ENCODE measurements at regions not wholly inside any gene's neighbourhood (a gene's known extent, or its start where the extent isn't known, plus 50 kb on each side); places are given as distances from the start of the nearest gene placed in this dataset.

GRCh38 chr6:22124756-22125155, 172.1 kb downstream of the PRL start:
- DNase-seq: no peak
- intact Hi-C loops (cut with DNase I): no loop called here
- no peak for ATAC-seq
- Histone ChIP-seq H3K9me3 (peaks cover 0 to 22% (median 2%) of the 10 kb centered on the region in 12 donors), H3K27ac (no peak overlapping the region), H3K27me3 (no peaks in the 10 kb centered on the region), H3K4me3 (no peak overlapping the region), H3K4me1 (no peaks in the 10 kb centered on the region), H3K36me3 (no peaks in the 10 kb centered on the region)
- TF ChIP-seq POLR2A (IDR thresholded peaks at IDR 0.05) (no peak), CTCF (IDR thresholded peaks at IDR 0.05) (no peak)
- WGBS, 4 donors: 90 to 96% (median 93%) methylated on average over 2 of the region's 2 CpGs

- Histone ChIP-seq H3K4me3 (no peak overlapping the region), H3K9me3 (peaks cover 0 to 22% (median 2%) of the 10 kb centered on the region in 12 donors), H3K27ac (no peak overlapping the region), H3K36me3 (no peaks in the 10 kb centered on the region), H3K4me1 (no peaks in the 10 kb centered on the region), H3K27me3 (no peaks in the 10 kb centered on the region)
- DNase-seq: no peak
- ATAC-seq: no peak
- 96 to 100% (median 98%) methylated on average over 1 of the region's 1 CpG for WGBS, 4 donors
- TF ChIP-seq CTCF (IDR thresholded peaks at IDR 0.05): no peak
- TF ChIP-seq POLR2A (IDR thresholded peaks at IDR 0.05): no peak
- intact Hi-C loops (cut with DNase I): no loop called here
Observed at GRCh38 chr6:22126910-22127309, 169.9 kb downstream of the PRL start.

- Histone ChIP-seq H3K36me3 (no peaks in the 10 kb centered on the region), H3K9me3 (peaks cover 0 to 22% (median 2%) of the 10 kb centered on the region in 12 donors), H3K27ac (no peak overlapping the region), H3K27me3 (no peaks in the 10 kb centered on the region), H3K4me3 (no peak overlapping the region), H3K4me1 (no peaks in the 10 kb centered on the region)
- DNase-seq: no peak
- ATAC-seq: no peak
- intact Hi-C loops (cut with DNase I): no loop called here
- WGBS, 4 donors: 96 to 98% (median 97%) methylated on average over 3 of the region's 3 CpGs
- no peak for TF ChIP-seq POLR2A (IDR thresholded peaks at IDR 0.05)
Observed at GRCh38 chr6:22129751-22130150, 167.1 kb downstream of the PRL start.

- TF ChIP-seq CTCF (IDR thresholded peaks at IDR 0.05) (no peak), POLR2A (IDR thresholded peaks at IDR 0.05) (no peak)
- peaks cover 0 to 6% (median 0%) of the 10 kb centered on the region in 12 donors for H3K9me3 ChIP-seq
- H3K4me1 ChIP-seq: no peaks in the 10 kb centered on the region
- DNase-seq (no peak), ATAC-seq (no peak)
- intact Hi-C loops (cut with DNase I): no loop called here
- H3K27ac ChIP-seq: no peak overlapping the region
- no peaks in the 10 kb centered on the region for H3K36me3 ChIP-seq
- no peaks in the 10 kb centered on the region for H3K27me3 ChIP-seq
- H3K4me3 ChIP-seq: no peak overlapping the region
- WGBS, 4 donors: 77 to 94% (median 80%) methylated on average over 2 of the region's 2 CpGs
Observed at GRCh38 chr6:22132656-22133055, 164.2 kb downstream of the PRL start.

- peaks cover 0 to under 1% (median 0%) of the 10 kb centered on the region in 12 donors for H3K9me3 ChIP-seq
- no peaks in the 10 kb centered on the region for H3K4me1 ChIP-seq
- H3K27me3 ChIP-seq: no peaks in the 10 kb centered on the region
- DNase-seq: no peak
- no peak for ATAC-seq
- no peak overlapping the region for H3K4me3 ChIP-seq
- H3K36me3 ChIP-seq: no peaks in the 10 kb centered on the region
- WGBS, 4 donors: 81 to 90% (median 89%) methylated on average over 4 of the region's 4 CpGs
- no peak overlapping the region for H3K27ac ChIP-seq
- intact Hi-C loops (cut with DNase I): no loop called here
- no peak for TF ChIP-seq POLR2A (IDR thresholded peaks at IDR 0.05)
- no peak for TF ChIP-seq CTCF (IDR thresholded peaks at IDR 0.05)
Observed at GRCh38 chr6:22133357-22133756, 163.5 kb downstream of the PRL start.

Measured in heart left ventricle (tissue), 16 donors.